GM10266 (cell line): ENCODE measurements at regions not wholly inside any gene's neighbourhood (a gene's known extent, or its start where the extent isn't known, plus 50 kb on each side); places are given as distances from the start of the nearest gene placed in this dataset.

Experiments
- DNase-seq: peaks from one replicate; pipeline ENCODE4 v3.0.0; 2012; ENCODE audit errors: extremely low spot score
- TF ChIP-seq, protein P1 (sequence below): IDR thresholded peaks from 2 replicates; pipeline ENCODE4 v1.5.1; 2012; ENCODE audit warnings: mild to moderate bottlenecking, low read depth; ENCODE audit not compliant: control insufficient read depth, insufficient read depth; ENCODE audit errors: missing control alignments

DNA sequence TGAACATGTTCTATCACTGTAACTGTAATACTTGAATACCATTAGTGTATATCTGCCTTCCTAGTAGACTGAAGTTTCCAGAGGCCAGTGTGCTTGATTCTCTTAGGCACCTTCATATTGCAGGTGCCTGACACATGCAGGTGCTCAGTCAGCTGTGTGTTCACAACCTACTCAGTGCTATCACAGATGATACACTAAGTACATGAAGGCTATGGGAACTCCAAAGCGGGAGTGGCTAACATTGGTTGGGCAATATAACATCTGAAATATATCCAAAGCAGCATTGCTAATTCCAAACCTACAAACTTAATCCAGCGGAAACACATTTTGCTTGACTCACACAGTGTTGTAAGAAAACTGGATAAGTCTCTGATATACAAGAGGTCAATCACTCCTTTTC is 539.3 kb upstream of the ISX start:
- DNase-seq: no peak
- TF ChIP-seq, protein P1, sequence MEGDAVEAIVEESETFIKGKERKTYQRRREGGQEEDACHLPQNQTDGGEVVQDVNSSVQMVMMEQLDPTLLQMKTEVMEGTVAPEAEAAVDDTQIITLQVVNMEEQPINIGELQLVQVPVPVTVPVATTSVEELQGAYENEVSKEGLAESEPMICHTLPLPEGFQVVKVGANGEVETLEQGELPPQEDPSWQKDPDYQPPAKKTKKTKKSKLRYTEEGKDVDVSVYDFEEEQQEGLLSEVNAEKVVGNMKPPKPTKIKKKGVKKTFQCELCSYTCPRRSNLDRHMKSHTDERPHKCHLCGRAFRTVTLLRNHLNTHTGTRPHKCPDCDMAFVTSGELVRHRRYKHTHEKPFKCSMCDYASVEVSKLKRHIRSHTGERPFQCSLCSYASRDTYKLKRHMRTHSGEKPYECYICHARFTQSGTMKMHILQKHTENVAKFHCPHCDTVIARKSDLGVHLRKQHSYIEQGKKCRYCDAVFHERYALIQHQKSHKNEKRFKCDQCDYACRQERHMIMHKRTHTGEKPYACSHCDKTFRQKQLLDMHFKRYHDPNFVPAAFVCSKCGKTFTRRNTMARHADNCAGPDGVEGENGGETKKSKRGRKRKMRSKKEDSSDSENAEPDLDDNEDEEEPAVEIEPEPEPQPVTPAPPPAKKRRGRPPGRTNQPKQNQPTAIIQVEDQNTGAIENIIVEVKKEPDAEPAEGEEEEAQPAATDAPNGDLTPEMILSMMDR: no peak

DNA sequence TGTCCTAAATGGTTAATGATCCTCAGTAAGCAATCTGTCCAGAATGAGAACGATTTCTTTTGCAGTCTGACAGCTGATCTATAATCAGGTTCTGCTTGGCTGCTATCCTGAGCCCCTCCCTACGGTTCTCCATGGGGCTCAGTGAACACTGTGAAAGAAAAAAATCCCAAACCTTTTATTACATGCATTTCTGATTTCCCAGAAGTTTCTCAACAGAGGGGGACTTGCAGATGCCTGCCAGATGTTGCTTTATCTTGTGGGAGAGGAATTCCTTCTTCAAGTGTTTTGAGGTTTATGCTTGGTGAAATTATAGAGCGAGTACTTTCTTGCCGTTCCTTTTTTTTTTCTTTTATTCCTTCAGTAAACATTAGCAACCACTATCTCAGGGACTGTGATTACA is 531.9 kb upstream of the ISX start:
- DNase-seq: no peak
- TF ChIP-seq, protein P1: no peak

DNA sequence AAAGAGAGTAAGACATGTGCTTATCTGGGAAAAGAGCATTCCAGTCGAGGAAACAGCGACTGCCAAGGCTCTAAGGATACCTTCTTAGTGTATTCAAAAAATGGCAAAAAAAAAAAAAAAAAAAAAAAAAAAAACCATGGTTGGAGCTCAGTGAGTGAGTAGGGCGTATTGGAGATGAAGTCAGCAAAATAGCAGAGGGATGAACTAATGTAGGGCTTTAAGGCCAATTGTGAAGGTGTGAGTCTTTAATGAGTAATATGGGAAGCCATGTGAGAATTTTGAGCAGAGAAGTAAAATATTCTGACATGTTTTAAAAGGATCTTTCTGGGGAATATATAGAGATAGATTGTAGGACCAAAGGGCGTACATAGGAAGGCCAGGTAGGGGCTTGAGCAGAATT is 498.6 kb upstream of the ISX start:
- TF ChIP-seq, protein P1: no peak
- no peak for DNase-seq

DNA sequence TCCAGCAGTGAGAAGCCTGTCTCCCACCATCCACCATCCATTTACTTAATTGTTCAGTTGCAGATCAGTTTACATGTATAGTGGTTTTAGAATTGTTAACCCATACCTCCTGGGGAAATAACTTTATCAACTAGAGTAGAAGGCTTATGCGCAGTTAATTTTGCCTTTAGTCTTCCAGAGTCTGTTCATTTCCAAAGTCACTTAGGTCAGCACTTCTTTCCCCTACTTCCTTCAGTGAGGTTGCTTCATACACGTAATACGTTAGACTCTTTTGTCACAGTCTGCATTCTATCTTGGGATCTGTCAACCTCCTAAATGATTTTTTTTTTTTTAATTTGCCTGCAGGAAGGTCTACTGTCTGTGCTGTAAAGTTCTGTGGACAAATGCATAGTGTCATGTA is 495.6 kb upstream of the ISX start:
- TF ChIP-seq, protein P1: no peak
- DNase-seq: no peak

DNA sequence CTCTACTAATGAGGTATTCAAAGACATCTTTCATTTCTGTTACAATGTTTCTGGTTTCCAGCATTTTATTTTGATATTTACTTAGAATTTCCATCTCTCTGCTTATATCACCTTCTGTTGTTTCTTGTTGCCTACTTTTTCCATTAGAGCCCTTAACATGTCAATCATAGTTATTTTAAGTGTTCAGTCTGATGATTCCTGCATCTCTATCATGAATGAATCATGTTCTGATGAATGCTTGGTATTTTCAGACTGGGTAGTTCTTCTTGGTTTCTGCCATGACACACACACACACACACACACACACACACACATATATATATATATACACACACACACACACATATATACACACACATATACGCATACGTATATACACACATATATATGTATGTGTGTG is 486.4 kb upstream of the ISX start:
- TF ChIP-seq, protein P1: no peak
- no peak for DNase-seq

DNA sequence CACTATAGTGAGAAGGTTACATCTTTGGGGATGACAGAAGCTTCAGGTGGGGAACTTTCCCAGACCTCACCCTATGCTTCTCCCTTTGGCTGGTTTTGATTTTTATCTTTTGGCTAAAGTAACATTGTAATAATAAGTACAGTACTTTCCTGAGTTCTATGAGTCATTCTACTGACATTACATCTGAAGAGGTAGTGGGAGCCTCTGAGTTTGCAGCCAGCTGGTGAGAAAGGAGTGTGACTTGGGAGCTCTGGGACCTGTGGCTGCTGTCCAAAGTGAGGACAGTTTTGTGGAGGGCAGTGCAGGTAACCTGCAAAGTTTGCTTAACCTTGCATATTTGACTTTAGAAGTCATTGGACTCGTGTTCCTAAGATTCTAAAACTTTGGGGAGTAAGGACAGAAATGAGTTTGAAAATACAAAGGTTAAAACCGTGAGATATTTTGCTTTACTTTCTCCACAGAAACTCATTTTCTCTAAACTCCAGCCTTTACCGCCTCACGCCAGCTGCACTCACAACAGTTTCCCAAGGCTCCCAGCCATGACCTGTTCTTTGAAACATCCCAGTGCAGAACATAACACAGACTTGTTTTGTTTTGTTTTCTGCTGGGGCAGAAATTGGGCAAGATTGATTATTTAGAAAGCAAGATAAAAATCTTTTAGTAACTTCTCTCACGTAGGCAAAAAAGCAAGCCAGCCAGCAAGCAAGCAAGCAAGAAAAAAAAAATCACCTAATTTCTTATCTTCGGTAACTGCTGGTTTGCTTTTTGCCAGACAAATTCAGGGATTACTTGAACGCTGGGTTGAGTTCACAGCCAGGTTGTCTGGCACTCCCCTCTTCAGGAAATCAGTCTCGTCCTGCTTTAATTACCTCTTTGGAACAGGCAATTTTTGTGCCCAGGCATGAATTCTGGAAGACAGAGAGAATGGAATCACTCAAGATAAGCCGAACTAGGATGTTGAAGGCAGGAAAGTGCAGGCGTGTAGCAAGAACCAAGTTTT is 478.3 kb upstream of the ISX start:
- no peak for DNase-seq
- TF ChIP-seq, protein P1: no peak

DNA sequence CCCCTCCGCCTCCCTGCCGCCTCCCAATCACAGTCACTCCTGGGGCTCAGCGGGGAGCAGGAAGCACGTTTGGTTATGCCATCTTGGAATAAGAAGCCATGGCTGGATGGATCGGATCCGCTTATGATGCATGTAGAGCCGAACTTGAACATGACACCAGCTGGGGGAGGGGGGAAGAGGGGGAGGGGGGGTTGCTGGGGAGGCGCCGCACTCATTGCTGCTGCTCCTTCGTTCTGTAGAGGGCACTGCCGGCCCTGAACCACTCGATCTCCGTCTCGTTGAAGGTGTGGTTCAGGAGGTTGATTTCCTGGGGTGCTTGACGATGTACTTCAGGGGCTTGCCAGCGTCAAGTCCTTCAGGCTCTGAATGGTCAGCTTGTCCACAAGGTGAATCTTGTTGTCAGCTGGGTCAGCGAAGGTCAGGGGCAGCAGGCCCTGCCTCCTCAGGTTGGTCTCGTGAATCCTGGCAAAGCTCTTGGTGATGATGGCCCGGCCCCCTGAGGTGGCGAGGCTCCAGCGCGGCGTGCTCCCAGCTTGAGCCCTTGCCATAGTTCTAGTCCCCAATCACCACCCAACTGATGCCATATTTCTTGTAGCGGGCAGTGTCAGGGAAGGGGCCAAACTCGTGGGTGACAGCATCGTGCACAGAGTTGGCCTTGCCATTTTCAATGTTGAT is 476.9 kb upstream of the ISX start:
- DNase-seq: no peak
- TF ChIP-seq, protein P1: no peak
